ENCODE measurements at regions not wholly inside any gene's neighbourhood (a gene's known extent, or its start where the extent isn't known, plus 50 kb on each side); places are given as distances from the start of the nearest gene placed in this dataset.

DNA sequence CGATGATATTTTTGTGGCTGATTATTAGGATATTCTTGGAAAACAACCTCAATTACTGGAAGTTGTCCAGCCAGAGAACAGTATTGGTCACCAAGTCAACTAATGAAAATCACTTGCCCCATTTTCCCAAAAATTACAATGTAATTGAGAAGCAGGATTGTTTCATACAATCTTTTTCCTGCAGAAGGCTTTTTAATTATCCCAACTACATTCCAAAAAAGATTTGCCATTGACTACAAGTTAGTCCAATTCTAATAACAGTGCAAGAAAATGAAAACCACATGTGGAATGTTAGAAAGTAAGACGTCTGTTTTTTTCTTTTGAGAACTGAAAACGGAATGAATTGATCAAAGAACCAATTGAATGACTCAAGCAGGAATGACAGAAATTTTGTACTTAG is 1195.8 kb downstream of the SORCS1 start:
- no peak for DNase-seq (ENCODE audit: low read depth)
- TF ChIP-seq, protein P1, sequence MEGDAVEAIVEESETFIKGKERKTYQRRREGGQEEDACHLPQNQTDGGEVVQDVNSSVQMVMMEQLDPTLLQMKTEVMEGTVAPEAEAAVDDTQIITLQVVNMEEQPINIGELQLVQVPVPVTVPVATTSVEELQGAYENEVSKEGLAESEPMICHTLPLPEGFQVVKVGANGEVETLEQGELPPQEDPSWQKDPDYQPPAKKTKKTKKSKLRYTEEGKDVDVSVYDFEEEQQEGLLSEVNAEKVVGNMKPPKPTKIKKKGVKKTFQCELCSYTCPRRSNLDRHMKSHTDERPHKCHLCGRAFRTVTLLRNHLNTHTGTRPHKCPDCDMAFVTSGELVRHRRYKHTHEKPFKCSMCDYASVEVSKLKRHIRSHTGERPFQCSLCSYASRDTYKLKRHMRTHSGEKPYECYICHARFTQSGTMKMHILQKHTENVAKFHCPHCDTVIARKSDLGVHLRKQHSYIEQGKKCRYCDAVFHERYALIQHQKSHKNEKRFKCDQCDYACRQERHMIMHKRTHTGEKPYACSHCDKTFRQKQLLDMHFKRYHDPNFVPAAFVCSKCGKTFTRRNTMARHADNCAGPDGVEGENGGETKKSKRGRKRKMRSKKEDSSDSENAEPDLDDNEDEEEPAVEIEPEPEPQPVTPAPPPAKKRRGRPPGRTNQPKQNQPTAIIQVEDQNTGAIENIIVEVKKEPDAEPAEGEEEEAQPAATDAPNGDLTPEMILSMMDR (IDR thresholded peaks at IDR 0.05; ENCODE audit: insufficient read depth, low read length, poor library complexity, severe bottlenecking) = no peak
- H3K4me3 ChIP-seq (ENCODE audit: low read depth, low read length) = no peak overlapping the region
- no peaks in the 10 kb centered on the region for H3K27me3 ChIP-seq (ENCODE audit: control insufficient read depth, insufficient read depth, low read length)
- no peaks in the 10 kb centered on the region for H3K36me3 ChIP-seq (ENCODE audit: control insufficient read depth, insufficient read depth, low read length)

DNA sequence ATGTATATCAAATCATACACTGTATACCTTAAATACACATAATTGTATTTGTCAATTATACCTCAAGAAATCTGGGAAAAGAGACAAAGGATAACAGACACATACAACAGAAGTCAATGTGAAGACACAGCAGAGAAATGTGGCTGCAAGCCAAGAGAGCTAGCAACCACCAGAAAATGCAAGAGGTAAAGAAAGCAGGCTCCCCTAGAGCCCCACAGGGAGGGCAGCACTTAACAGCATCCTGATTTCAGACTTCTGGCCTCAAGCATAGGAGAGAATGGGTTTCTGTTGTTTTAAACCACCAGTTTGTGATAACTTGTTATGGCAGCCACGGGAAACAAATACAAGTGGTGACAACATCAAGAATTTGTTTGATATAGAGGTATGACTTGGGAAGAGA is 1197.2 kb downstream of the SORCS1 start:
- no peaks in the 10 kb centered on the region for H3K27me3 ChIP-seq (ENCODE audit: control insufficient read depth, insufficient read depth, low read length)
- no peaks in the 10 kb centered on the region for H3K36me3 ChIP-seq (ENCODE audit: control insufficient read depth, insufficient read depth, low read length)
- DNase-seq (ENCODE audit: low read depth) = no peak
- TF ChIP-seq, protein P1 (IDR thresholded peaks at IDR 0.05; ENCODE audit: insufficient read depth, low read length, poor library complexity, severe bottlenecking) = no peak
- no peak overlapping the region for H3K4me3 ChIP-seq (ENCODE audit: low read depth, low read length)

DNA sequence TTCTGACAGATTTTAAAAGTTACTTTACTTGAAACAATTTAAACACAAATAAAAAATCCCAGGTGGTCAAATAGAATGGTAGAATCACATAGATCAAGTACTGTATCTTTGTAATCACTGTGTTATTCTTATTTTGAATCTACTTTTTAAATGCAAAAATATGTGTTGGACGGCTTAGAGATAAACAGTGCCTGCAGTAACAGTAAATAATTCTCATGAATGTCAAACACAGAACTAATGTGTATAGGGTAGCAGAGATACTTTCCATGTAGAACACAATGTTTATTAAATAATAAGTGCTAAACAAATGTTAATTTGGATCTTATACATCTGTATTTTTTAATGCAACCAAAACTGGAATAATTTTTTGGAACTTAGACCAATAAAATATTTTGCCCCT is 1199.4 kb downstream of the SORCS1 start:
- TF ChIP-seq, protein P1 (IDR thresholded peaks at IDR 0.05; ENCODE audit: insufficient read depth, low read length, poor library complexity, severe bottlenecking) = no peak
- Histone ChIP-seq H3K4me3 (ENCODE audit: low read depth, low read length) (no peak overlapping the region), H3K36me3 (ENCODE audit: control insufficient read depth, insufficient read depth, low read length) (no peaks in the 10 kb centered on the region), H3K27me3 (ENCODE audit: control insufficient read depth, insufficient read depth, low read length) (no peaks in the 10 kb centered on the region)
- no peak for DNase-seq (ENCODE audit: low read depth)

DNA sequence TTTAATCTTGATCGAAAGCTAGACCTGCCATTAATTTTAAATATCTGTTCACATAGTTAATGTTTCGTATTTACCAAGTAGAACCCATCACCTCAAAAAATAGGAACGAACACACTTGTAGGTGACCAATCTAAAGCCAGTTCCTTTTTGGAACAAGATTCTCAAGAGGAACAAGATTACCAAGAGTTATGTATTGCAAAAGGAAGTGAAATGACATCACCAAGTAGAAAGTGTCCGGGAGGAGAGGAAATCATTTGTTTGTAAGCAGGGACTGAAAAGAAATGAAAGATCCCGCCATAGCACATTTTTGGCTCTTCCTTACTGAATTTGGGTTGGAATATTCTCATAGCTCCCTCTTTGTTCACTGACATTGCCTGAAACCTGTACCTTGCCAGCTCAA is 1200.5 kb downstream of the SORCS1 start:
- TF ChIP-seq, protein P1 (IDR thresholded peaks at IDR 0.05; ENCODE audit: insufficient read depth, low read length, poor library complexity, severe bottlenecking) = no peak
- H3K4me3 ChIP-seq (ENCODE audit: low read depth, low read length) = no peak overlapping the region
- no peaks in the 10 kb centered on the region for H3K27me3 ChIP-seq (ENCODE audit: control insufficient read depth, insufficient read depth, low read length)
- DNase-seq (ENCODE audit: low read depth) = no peak
- no peaks in the 10 kb centered on the region for H3K36me3 ChIP-seq (ENCODE audit: control insufficient read depth, insufficient read depth, low read length)

DNA sequence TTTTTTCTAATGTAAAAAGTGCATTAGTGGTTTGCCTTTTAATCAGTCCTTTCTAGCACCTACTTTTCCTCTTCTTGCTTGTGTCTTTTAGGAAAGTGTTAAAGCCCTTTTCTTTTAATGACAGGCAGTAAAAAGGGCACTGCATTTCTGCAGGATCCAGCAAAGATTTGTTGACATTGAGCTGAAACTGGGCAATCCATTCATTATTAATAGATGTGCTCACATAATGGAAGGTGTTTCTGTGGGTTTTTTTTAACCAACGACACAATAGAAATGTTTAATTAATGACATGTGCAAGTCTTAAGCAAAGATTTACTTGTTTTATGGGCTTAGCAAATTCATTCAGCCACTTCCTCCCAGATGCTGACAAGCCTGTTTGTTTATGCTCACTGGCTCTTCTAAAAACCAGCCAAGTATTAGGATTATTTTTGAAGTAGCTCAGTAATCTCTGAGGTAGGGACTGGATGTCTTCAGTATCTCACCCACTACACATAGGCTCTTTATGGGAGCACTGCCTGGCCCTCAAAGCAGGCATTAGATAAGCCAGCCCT is 1201.1 kb downstream of the SORCS1 start:
- H3K4me3 ChIP-seq (ENCODE audit: low read depth, low read length) = no peak overlapping the region
- TF ChIP-seq, protein P1 (IDR thresholded peaks at IDR 0.05; ENCODE audit: insufficient read depth, low read length, poor library complexity, severe bottlenecking) = no peak
- H3K27me3 ChIP-seq (ENCODE audit: control insufficient read depth, insufficient read depth, low read length) = no peaks in the 10 kb centered on the region
- H3K36me3 ChIP-seq (ENCODE audit: control insufficient read depth, insufficient read depth, low read length) = no peaks in the 10 kb centered on the region
- DNase-seq (ENCODE audit: low read depth) = no peak

DNA sequence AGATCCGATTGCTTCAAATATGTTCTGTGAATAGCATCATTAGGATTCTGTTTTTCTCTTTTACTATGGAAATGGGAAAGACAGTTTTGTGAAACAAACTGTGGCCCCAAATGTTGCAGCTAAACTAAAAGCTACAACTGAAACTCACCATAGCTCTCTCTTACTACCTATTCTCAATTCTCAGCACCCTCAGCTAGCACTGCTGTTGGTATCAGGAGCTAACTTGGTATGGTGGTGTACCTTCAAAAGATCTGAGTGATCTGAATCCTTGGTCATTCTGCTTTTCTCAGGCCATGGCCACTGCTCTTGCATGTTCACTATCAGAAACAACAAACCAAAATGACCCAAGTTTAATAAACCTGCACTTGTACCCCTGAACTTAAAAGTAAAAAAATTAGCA is 1208.0 kb downstream of the SORCS1 start:
- no peak for DNase-seq (ENCODE audit: low read depth)

More for the DNA sequence above, 1208.0 kb downstream of the SORCS1 start:
- H3K36me3 ChIP-seq (ENCODE audit: control insufficient read depth, insufficient read depth, low read length) = no peaks in the 10 kb centered on the region
- no peak overlapping the region for H3K4me3 ChIP-seq (ENCODE audit: low read depth, low read length)
- no peaks in the 10 kb centered on the region for H3K27me3 ChIP-seq (ENCODE audit: control insufficient read depth, insufficient read depth, low read length)
- TF ChIP-seq, protein P1 (IDR thresholded peaks at IDR 0.05; ENCODE audit: insufficient read depth, low read length, poor library complexity, severe bottlenecking) = no peak
